ENCODE measurements at regions not wholly inside any gene's neighbourhood (a gene's known extent, or its start where the extent isn't known, plus 50 kb on each side); places are given as distances from the start of the nearest gene placed in this dataset.
"Not testable (repeated sequence)": the region's sequence is repeated elsewhere in the genome, so short reads cannot be mapped to it uniquely, and the experiment has no call there.

- Histone ChIP-seq H3K27me3 (ENCODE audit: control insufficient read depth in 2 of 2, insufficient read depth in 2 of 2, low read length in 2 of 2) (no peaks in the 10 kb centered on the region), H4K20me1 (ENCODE audit: insufficient read depth, low read length) (no peaks in the 10 kb centered on the region), H3K4me2 (replicated peaks; ENCODE audit: extremely low read depth, low read length, poor library complexity, severe bottlenecking) (no peak overlapping the region), H3K36me3 (replicated peaks in 1 of 2; ENCODE audit: control insufficient read depth in 1 of 2, insufficient read depth in 2 of 2, low read length in 2 of 2) (no peaks in the 10 kb centered on the region), H3K9me3 (replicated peaks in 1 of 2; ENCODE audit: control insufficient read depth in 1 of 2, insufficient read depth in 1 of 2, low read length in 2 of 2) (no peaks in the 10 kb centered on the region), H3K4me3 (replicated peaks in 1 of 3; ENCODE audit: low read depth in 2 of 3, low read length in 3 of 3) (no peak overlapping the region), H3K79me2 (ENCODE audit: insufficient read depth, low read length) (no peaks in the 10 kb centered on the region), H3K9ac (ENCODE audit: insufficient read depth, low read length, poor library complexity, severe bottlenecking) (no peak overlapping the region), H2AFZ (ENCODE audit: insufficient read depth, low read depth, low read length, poor library complexity, severe bottlenecking) (no peak overlapping the region), H3K4me1 (ENCODE audit: control insufficient read depth in 1 of 2, insufficient read depth in 2 of 2, low read length in 2 of 2) (no peaks in the 10 kb centered on the region), H3K27ac (ENCODE audit: low read depth in 1 of 2, low read length in 2 of 2) (no peak overlapping the region)
- 100% methylated on average over 2 of the region's 6 CpGs for WGBS (ENCODE audit: insufficient coverage)
- Mint-ChIP-seq H3K27ac (no peak overlapping the region), H3K4me3 (no peak overlapping the region), H3K9me3 (peaks cover 0 to 1% (median 0%) of the 10 kb centered on the region in 7 donors), H3K36me3 (no peaks in the 10 kb centered on the region), H3K27me3 (ENCODE audit: low read depth in 3 of 3) (peaks cover 2 to 6% (median 4%) of the 10 kb centered on the region in 3 donors), H3K4me1 (no peaks in the 10 kb centered on the region)
- DNase-seq = no peak
- TF ChIP-seq CTCF (IDR thresholded peaks at IDR 0.05) = no peak
- intact Hi-C loops (cut with micrococcal nuclease) = no loop called here
These were observed 110.4 kb upstream of the DYNAP start for GRCh38 chr18:54480616-54481015.

- H3K27me3 ChIP-seq (ENCODE audit: control insufficient read depth in 2 of 2, insufficient read depth in 2 of 2, low read length in 2 of 2); H4K20me1 ChIP-seq (ENCODE audit: insufficient read depth, low read length); H3K4me1 ChIP-seq (ENCODE audit: control insufficient read depth in 1 of 2, insufficient read depth in 2 of 2, low read length in 2 of 2); H3K4me3 ChIP-seq (replicated peaks in 1 of 3; ENCODE audit: low read depth in 2 of 3, low read length in 3 of 3); H3K4me2 ChIP-seq (replicated peaks; ENCODE audit: extremely low read depth, low read length, poor library complexity, severe bottlenecking); H3K27ac ChIP-seq (ENCODE audit: low read depth in 1 of 2, low read length in 2 of 2); H3K36me3 Mint-ChIP-seq; H3K27me3 Mint-ChIP-seq (ENCODE audit: low read depth in 3 of 3); H3K9me3 Mint-ChIP-seq; DNase-seq; H3K9ac ChIP-seq (ENCODE audit: insufficient read depth, low read length, poor library complexity, severe bottlenecking); H3K36me3 ChIP-seq (replicated peaks in 1 of 2; ENCODE audit: control insufficient read depth in 1 of 2, insufficient read depth in 2 of 2, low read length in 2 of 2); H3K79me2 ChIP-seq (ENCODE audit: insufficient read depth, low read length); H3K4me3 Mint-ChIP-seq; H2AFZ ChIP-seq (ENCODE audit: insufficient read depth, low read depth, low read length, poor library complexity, severe bottlenecking); H3K4me1 Mint-ChIP-seq; H3K9me3 ChIP-seq (replicated peaks in 1 of 2; ENCODE audit: control insufficient read depth in 1 of 2, insufficient read depth in 1 of 2, low read length in 2 of 2); intact Hi-C loops (cut with micrococcal nuclease): not testable (repeated sequence)
- peak overlapping the region in 1 of 7 donors; percentile 27 for H3K27ac Mint-ChIP-seq
- no CpG with 5 or more reads among the region's 6 CpGs for WGBS (ENCODE audit: insufficient coverage)
These were observed 88.6 kb upstream of the DYNAP start for GRCh38 chr18:54502451-54502850.
